ENCODE measurements at regions not wholly inside any gene's neighbourhood (a gene's known extent, or its start where the extent isn't known, plus 50 kb on each side); places are given as distances from the start of the nearest gene placed in this dataset.

DNA sequence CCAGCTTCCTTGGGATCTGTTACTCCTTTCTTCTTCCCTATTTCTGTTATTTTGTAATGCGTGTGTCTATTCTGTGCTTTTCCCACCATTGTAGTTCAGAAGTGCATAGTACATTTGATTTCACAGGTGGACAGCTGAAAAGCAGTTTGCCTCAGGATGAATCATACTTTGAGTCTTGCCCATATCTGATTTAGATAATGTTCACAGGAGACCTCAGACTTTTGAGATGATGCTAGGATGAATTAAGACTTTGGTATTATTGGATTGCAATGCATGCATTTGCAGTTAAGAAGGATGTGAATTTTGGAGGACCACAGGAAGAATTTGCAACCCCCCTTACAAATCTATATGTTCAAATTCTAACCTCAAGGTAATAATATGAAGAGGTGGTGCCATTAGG lies 769.6 kb downstream of the CDH11 start:
- Mint-ChIP-seq H3K4me3 (no peak overlapping the region), H3K27me3 (ENCODE audit: low read depth) (no peaks in the 10 kb centered on the region), H3K9me3 (no peaks in the 10 kb centered on the region; a peak in 1 of 5 replicates), H3K36me3 (ENCODE audit: insufficient read depth in 1 of 3, low read depth in 3 of 3) (no peaks in the 10 kb centered on the region), H3K27ac (no peak overlapping the region), H3K4me1 (no peaks in the 10 kb centered on the region)
- WGBS (ENCODE audit: extremely low coverage, insufficient read length, low lambda C conversion rate) = no CpG with 5 or more reads among the region's 1 CpG
- Histone ChIP-seq H3K79me2 (ENCODE audit: insufficient read depth, low read length) (no peaks in the 10 kb centered on the region), H3T11ph (ENCODE audit: low read length) (no peak overlapping the region), H4K8ac (replicated peaks; ENCODE audit: insufficient read length, low read depth, low read length) (no peak overlapping the region), H3K56ac (ENCODE audit: insufficient read length, low read depth, low read length) (no peak overlapping the region), H3K79me1 (ENCODE audit: insufficient read depth, low read depth, low read length, poor library complexity, severe bottlenecking) (no peaks in the 10 kb centered on the region), H3K27me3 (ENCODE audit: insufficient read depth, low read length) (no peaks in the 10 kb centered on the region), H3K27ac (ENCODE audit: insufficient read length, low read depth, low read length) (no peak overlapping the region), H4K20me1 (ENCODE audit: control insufficient read depth, insufficient read depth, insufficient read length) (no peaks in the 10 kb centered on the region), H3K18ac (ENCODE audit: insufficient read length, low read depth, low read length) (no peak overlapping the region), H3K9me3 (ENCODE audit: control insufficient read depth, low read depth, low read length) (no peaks in the 10 kb centered on the region), H2BK12ac (ENCODE audit: insufficient read length, low read depth, low read length) (no peak overlapping the region), H3K23ac (ENCODE audit: insufficient read length, low read depth, low read length) (no peak overlapping the region), H4K5ac (ENCODE audit: insufficient read length, low read depth, low read length) (no peak overlapping the region), H2BK120ac (ENCODE audit: low read depth, low read length, poor library complexity, severe bottlenecking) (no peak overlapping the region), H2BK5ac (ENCODE audit: insufficient read length, low read length) (no peak overlapping the region), H2AK5ac (ENCODE audit: insufficient read length, low read length) (no peak overlapping the region), H4K91ac (ENCODE audit: insufficient read length, low read depth, low read length) (no peak overlapping the region), H3K4ac (ENCODE audit: low read depth, low read length) (no peak overlapping the region), H2BK15ac (ENCODE audit: low read depth, low read length) (no peak overlapping the region), H3K23me2 (ENCODE audit: insufficient read length, low read depth, low read length, poor library complexity, severe bottlenecking) (no peaks in the 10 kb centered on the region), H2BK20ac (ENCODE audit: low read depth, low read length, poor library complexity, severe bottlenecking) (no peak overlapping the region), H3K4me2 (ENCODE audit: insufficient read depth, insufficient read length, low read length) (no peak overlapping the region), H3K14ac (ENCODE audit: insufficient read depth, low read length) (no peak overlapping the region), H3K4me1 (ENCODE audit: insufficient read depth, low read length) (no peaks in the 10 kb centered on the region), H3K9ac (ENCODE audit: extremely low read depth, insufficient read length, low read length) (no peak overlapping the region), H2AFZ (ENCODE audit: low read length) (no peak overlapping the region)
- no peak for DNase-seq
- TF ChIP-seq, protein P1, sequence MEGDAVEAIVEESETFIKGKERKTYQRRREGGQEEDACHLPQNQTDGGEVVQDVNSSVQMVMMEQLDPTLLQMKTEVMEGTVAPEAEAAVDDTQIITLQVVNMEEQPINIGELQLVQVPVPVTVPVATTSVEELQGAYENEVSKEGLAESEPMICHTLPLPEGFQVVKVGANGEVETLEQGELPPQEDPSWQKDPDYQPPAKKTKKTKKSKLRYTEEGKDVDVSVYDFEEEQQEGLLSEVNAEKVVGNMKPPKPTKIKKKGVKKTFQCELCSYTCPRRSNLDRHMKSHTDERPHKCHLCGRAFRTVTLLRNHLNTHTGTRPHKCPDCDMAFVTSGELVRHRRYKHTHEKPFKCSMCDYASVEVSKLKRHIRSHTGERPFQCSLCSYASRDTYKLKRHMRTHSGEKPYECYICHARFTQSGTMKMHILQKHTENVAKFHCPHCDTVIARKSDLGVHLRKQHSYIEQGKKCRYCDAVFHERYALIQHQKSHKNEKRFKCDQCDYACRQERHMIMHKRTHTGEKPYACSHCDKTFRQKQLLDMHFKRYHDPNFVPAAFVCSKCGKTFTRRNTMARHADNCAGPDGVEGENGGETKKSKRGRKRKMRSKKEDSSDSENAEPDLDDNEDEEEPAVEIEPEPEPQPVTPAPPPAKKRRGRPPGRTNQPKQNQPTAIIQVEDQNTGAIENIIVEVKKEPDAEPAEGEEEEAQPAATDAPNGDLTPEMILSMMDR (conservative IDR thresholded peaks at IDR 0.05) = no peak

Data from H9 (cell line).